Esophagus muscularis mucosa (tissue), 2 donors: ENCODE measurements at regions not wholly inside any gene's neighbourhood (a gene's known extent, or its start where the extent isn't known, plus 50 kb on each side); places are given as distances from the start of the nearest gene placed in this dataset.

ENCODE experiments used
- EP300 ChIP-seq: sonication (generic); formaldehyde crosslinking; IDR thresholded peaks from one replicate; pipeline ENCODE4 v1.6.1; 2017; ENCODE audit warnings: antibody characterized with exemption
- POLR2A ChIP-seq: fragments of 450-650 bp; IDR thresholded peaks from one replicate; pipeline ENCODE4 v1.6.1; 2017; ENCODE audit warnings: antibody characterized with exemption, moderate library complexity, mild to moderate bottlenecking, low read depth

GRCh38 chr15:93973287-93973686 is 258.1 kb upstream of the MCTP2 start:
- no peak for TF ChIP-seq EP300
- TF ChIP-seq POLR2A = no peak
